SJSA1 (cell line): ENCODE measurements at regions not wholly inside any gene's neighbourhood (a gene's known extent, or its start where the extent isn't known, plus 50 kb on each side); places are given as distances from the start of the nearest gene placed in this dataset.

Experiments
- DNase-seq, 2 experiments: peaks; one replicate each; pipeline ENCODE4 v3.0.0-alpha.2; 2015 to 2020; ENCODE audit warnings: low spot score in 2 of 2, low read depth in 1 of 2
- H3K27ac ChIP-seq: fragments of 250-450 bp; sonication (Bioruptor Pico); 2 replicates; pipeline ENCODE4 v1.5.1; 2020; ENCODE audit warnings: mild to moderate bottlenecking, moderate library complexity
- H3K27me3 ChIP-seq: fragments of 250-450 bp; sonication (Bioruptor Pico); replicated peaks from 2 replicates; pipeline ENCODE4 v1.5.1; 2020; ENCODE audit warnings: mild to moderate bottlenecking, moderate library complexity
- H3K36me3 ChIP-seq: fragments of 250-450 bp; sonication (Bioruptor Pico); 2 replicates; pipeline ENCODE4 v1.5.1; 2020; ENCODE audit warnings: mild to moderate bottlenecking
- H3K4me1 ChIP-seq: fragments of 250-450 bp; sonication (Bioruptor Pico); replicated peaks from 2 replicates; pipeline ENCODE4 v1.6.1; 2021; ENCODE audit warnings: mild to moderate bottlenecking
- H3K4me3 ChIP-seq: fragments of 250-450 bp; sonication (Bioruptor Pico); 2 replicates; pipeline ENCODE4 v1.5.1; 2020; ENCODE audit warnings: mild to moderate bottlenecking
- H3K9me3 ChIP-seq: fragments of 250-450 bp; sonication (Bioruptor Pico); replicated peaks from 2 replicates; pipeline ENCODE4 v1.5.1; 2020; ENCODE audit warnings: mild to moderate bottlenecking

DNA sequence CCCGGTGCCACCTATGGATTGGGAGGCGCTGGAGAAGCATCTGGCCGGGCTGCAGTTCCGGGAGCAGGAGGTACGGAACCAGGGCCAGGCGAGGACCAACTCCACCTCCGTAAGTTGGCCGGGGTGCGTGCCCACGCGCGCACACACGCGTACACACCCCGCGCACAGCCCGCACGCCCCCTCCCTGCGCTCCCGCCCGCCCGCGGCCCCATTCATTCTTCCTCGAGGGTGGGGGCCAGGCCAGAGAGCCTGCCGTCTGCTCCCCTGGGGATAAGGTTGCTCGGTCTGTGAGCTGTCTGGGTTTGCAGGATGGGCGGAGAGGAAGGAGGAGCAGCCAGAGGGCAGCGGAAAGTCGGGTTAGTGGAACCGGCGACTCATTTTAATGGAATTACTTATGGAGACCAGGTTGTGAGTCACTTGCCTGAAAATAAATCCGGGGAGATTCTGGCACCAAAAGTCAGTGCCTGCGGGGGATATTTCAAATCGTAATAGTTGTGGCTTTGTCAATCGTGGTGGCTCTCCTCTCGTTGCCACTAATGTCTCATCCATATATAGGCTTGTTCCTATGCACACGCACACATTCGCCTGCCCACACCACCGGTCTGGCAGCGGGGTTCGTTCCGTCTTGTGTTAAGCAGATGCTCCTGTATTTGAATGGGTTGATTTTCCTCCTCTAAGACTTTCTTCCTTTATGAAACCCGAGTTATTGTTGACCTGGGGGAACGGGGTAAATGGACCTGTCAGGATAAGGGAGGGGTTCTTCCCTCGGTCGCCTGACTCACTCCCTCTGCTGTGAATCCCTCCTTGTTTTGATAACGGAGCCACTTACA is 223.4 kb upstream of the IL12A start:
- Histone ChIP-seq H3K27me3 (no peaks in the 10 kb centered on the region), H3K9me3 (no peaks in the 10 kb centered on the region), H3K4me1 (peaks cover 40% of the 10 kb centered on the region), H3K27ac (peak overlapping the region; percentile 88), H3K36me3 (peaks cover 39% of the 10 kb centered on the region), H3K4me3 (peak overlapping the region; percentile 70)
- DNase-seq = peak; percentile 94 to 97

DNA sequence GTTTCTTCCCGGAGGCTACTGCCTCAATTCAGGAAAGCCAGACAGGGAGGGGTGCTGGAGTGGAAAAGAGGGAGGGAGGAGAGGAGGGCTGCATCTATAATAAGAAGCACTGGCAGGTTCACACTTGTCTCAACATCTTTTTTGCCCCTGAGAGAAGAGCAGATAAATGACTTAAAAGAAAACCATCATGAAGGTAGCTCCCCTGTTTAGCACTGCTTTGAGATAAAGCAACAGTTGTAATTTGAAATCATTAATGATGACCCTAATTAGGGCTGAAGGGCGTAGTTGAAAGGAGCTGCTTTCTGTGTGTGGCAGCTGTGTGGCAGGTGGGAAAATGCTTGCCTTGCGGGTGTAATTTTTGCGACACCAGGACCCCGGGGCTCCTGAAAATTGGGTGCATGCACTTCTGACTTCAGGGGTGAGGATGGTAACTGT is 222.8 kb upstream of the IL12A start:
- Histone ChIP-seq H3K4me1 (peaks cover 39% of the 10 kb centered on the region), H3K4me3 (peak overlapping the region; percentile 70)
- no peak for DNase-seq

DNA sequence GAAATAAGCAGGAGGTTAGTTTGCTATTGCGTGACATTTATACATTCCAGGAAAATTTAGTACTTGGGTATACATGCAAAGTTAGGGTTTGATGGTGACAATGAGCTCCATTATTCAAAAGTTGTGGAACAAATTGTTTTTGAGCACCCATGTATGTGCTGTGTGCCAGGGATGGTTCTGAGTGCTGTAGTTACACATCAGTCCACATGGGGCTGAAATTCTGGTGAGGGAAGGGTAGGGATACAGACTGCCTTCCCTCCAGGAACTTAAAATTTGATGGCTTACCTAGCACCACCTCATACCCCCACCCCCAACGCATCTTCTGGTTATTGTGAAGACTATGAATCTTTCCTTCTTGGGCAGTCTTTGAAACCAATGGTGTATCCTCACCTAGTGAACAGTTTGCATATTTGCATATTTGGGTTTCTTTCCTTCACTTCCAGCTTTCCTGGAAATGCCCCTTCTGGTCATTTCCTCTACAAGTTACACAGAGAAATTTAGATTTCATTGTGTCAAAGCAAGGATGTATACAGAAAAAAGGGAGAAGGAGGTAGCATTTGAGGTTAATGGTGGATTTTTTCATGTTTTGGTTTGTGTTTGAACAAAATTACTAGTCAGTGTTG is 222.0 kb upstream of the IL12A start:
- H3K36me3 ChIP-seq = peaks cover 46% of the 10 kb centered on the region
- H3K4me1 ChIP-seq = peaks cover 32% of the 10 kb centered on the region
- peak overlapping the region; percentile 88; the same call in 1 of the 2 replicates for H3K27ac ChIP-seq
- H3K4me3 ChIP-seq = peak overlapping the region; percentile 70
- peak in 1 of 2 experiments; percentile 41 for DNase-seq
- H3K27me3 ChIP-seq = no peaks in the 10 kb centered on the region
- H3K9me3 ChIP-seq = no peaks in the 10 kb centered on the region

More for the DNA sequence above, 222.8 kb upstream of the IL12A start:
- Histone ChIP-seq H3K27me3 (no peaks in the 10 kb centered on the region), H3K36me3 (peaks cover 46% of the 10 kb centered on the region), H3K9me3 (no peaks in the 10 kb centered on the region), H3K27ac (peak overlapping the region; percentile 88)

DNA sequence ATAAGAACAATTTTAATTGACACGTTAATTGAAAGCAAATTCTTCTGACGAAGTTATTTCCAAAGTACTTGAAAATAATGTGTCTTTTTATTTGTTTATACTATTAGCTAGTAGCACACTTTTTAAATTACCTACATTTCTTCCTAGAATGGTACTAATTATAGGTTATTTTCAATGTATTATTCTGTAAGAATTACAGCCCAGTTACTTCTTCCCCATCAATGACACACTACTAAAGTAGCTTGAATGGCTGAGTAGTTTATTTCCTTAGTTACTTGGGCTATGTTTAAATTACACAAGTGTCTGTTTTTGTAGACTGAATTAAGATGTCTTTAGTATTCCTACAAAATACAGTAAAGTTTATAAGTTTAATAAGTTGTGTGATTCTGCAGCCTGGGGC is 217.6 kb upstream of the IL12A start:
- H3K27me3 ChIP-seq = no peaks in the 10 kb centered on the region
- no peak overlapping the region for H3K4me3 ChIP-seq
- H3K4me1 ChIP-seq = peaks cover 29% of the 10 kb centered on the region
- no peak overlapping the region for H3K27ac ChIP-seq
- H3K36me3 ChIP-seq = peaks cover 49% of the 10 kb centered on the region
- H3K9me3 ChIP-seq = no peaks in the 10 kb centered on the region
- no peak for DNase-seq

DNA sequence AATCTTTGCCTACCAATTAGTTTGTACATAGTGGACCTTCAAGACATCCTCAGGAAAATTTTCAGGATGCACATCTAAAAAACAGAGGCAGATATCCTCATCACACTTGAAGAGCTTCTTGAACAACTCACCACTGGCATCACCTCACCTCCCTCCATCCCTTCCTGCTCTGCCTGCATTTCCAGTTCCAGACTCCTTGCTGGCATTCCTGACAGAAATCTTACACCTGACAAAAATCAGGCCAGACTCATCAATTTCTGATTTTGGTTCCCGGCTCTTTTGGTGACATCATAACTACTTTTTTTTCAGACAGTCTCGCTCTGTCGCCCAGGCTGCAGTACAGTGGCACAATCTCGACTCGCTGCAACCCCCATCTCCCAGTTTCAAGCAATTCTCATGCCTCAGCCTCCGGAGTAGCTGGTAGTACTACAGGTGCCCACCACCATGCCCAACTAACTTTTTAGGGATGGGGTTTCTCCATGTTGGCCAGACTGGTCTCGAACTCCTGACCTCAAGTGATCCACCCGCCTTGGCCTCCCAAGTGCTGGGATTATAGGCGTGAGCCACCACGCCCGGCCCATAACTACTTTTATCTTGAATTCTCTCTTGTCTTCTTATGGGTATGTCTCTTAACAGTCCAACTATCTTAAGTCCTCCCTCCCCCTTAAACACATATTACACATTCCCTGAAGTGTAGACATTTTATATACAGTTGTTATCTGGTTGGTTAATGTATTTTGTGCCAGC is 216.6 kb upstream of the IL12A start:
- H3K9me3 ChIP-seq = no peaks in the 10 kb centered on the region
- H3K4me1 ChIP-seq = peaks cover 31% of the 10 kb centered on the region
- H3K4me3 ChIP-seq = no peak overlapping the region
- H3K27ac ChIP-seq = no peak overlapping the region
- H3K27me3 ChIP-seq = no peaks in the 10 kb centered on the region
- peaks cover 45% of the 10 kb centered on the region for H3K36me3 ChIP-seq
- DNase-seq = no peak

DNA sequence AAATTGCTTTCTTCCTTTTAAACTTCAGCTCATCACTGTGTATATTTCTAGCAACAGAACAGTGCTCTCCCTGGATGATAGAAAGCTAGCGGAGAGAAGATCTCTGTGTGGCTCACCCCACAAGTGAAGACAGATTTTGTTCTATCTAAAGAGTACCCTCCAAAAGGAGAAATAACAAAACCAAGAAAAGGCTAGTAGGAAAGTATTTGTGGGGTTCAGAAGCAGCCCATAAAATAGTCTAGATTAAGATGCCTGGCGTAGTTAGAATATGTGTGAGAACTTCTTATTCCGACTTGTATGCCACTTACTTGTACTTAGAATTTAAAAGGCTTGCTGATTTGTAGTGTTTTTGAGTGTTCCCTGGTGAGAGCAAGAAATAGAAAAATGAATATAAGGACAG is 214.9 kb upstream of the IL12A start:
- Histone ChIP-seq H3K27me3 (no peaks in the 10 kb centered on the region), H3K4me3 (no peak overlapping the region), H3K4me1 (peaks cover 27% of the 10 kb centered on the region), H3K9me3 (no peaks in the 10 kb centered on the region), H3K36me3 (peaks cover 35% of the 10 kb centered on the region), H3K27ac (no peak overlapping the region)
- no peak for DNase-seq

DNA sequence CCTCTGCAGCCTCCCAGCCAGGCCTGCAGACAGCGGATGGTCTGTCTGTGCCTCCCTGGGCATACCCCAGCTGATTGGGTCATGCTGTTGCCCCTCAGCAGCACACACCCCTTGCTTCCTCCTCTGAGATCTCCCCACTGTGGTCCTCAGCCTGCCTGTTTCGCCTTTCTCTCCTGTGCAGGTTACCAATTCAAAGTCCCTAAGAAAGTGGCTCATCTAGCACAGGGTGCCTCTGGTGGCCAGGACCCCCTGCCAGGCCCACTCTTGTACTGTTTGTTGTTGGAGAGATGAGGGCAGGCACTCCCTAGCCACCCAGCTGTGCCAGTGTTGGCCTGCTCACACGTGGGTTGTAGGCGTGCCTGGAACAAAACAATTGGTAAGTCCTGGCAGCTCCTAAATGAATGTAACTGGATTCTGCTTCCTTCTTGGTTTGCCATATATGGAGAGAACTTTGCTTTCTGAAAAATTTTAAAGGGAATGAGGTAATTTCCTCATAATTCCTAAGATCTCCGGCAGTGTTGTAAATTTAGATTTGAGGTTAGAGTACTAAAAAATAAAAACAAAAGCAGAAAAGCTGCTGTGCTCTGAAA is 213.2 kb upstream of the IL12A start:
- H3K27me3 ChIP-seq = no peaks in the 10 kb centered on the region
- DNase-seq = peak; percentile 66 to 76
- no peaks in the 10 kb centered on the region for H3K9me3 ChIP-seq
- peaks cover 33% of the 10 kb centered on the region for H3K4me1 ChIP-seq
- H3K27ac ChIP-seq = peak overlapping the region; percentile 66
- H3K4me3 ChIP-seq = no peak overlapping the region
- H3K36me3 ChIP-seq = peaks cover 29% of the 10 kb centered on the region

DNA sequence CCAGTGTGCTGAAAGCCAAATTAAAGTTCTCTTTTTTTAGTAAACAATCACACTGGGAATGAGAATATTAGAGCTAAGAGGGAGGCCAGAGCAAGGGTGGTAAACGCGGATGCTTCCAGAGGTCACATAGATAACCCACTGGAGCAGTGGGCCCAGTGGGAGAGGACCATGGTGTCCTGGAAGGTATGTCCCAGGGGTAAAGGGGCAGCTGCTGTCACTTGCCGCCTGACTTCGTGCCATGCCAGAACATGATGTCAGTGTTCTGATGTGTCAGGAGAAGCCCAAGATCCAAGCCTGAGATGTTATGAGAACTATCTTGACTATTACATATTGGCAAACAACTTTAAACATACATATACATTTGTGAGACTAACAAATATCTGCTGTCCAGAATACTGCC is 211.9 kb upstream of the IL12A start:
- DNase-seq = no peak
- Histone ChIP-seq H3K4me1 (peaks cover 33% of the 10 kb centered on the region), H3K9me3 (no peaks in the 10 kb centered on the region), H3K27me3 (no peaks in the 10 kb centered on the region), H3K36me3 (peaks cover 24% of the 10 kb centered on the region), H3K4me3 (no peak overlapping the region), H3K27ac (peak overlapping the region; percentile 66)

DNA sequence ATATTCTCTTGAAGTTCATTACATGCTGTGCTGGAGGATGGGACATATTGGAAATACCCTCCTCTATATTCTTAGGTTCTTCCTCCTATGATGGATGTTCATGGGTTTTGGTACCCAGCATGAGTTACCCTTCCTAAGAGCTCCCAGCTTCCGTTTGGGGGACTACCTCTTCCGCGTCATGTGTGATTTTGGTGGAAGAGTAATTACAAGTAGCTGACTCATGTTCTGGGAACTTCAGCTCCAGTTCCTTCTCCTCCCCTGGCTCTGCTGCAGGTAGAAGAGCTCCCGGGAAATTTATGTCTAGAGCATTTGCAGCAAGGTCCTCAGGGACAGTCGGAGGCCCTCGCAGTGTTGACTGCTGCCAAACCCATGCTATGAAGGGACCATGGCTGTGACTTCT is 208.8 kb upstream of the IL12A start:
- peaks cover 14% of the 10 kb centered on the region for H3K36me3 ChIP-seq
- DNase-seq = no peak

DNA sequence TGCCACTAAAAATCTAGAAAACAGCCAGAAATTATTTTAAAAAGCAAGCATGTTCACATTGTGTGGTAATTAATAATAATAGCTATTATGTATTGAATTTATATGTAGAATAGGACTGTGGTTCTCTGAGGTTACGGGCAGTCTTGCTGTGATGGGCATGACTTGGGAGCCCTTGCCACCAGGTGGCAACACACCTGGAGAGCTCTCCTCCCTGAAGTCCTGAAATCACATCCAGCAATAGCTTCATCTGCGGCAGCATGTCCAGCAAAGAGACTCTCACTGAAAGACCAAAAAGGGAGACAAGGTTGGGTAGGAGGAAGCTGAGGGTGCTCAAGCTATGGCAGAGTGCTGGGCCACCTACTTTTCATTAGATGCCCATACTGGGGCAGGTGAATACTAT is 206.8 kb upstream of the IL12A start:
- DNase-seq = no peak
- no peak overlapping the region for H3K27ac ChIP-seq
- H3K27me3 ChIP-seq = no peaks in the 10 kb centered on the region
- peaks cover 37% of the 10 kb centered on the region for H3K4me1 ChIP-seq
- no peaks in the 10 kb centered on the region for H3K9me3 ChIP-seq
- peaks cover 10% of the 10 kb centered on the region for H3K36me3 ChIP-seq
- no peak overlapping the region for H3K4me3 ChIP-seq

More for the DNA sequence above, 208.8 kb upstream of the IL12A start:
- Histone ChIP-seq H3K27me3 (no peaks in the 10 kb centered on the region), H3K4me1 (peaks cover 37% of the 10 kb centered on the region), H3K27ac (no peak overlapping the region), H3K4me3 (no peak overlapping the region), H3K9me3 (no peaks in the 10 kb centered on the region)

DNA sequence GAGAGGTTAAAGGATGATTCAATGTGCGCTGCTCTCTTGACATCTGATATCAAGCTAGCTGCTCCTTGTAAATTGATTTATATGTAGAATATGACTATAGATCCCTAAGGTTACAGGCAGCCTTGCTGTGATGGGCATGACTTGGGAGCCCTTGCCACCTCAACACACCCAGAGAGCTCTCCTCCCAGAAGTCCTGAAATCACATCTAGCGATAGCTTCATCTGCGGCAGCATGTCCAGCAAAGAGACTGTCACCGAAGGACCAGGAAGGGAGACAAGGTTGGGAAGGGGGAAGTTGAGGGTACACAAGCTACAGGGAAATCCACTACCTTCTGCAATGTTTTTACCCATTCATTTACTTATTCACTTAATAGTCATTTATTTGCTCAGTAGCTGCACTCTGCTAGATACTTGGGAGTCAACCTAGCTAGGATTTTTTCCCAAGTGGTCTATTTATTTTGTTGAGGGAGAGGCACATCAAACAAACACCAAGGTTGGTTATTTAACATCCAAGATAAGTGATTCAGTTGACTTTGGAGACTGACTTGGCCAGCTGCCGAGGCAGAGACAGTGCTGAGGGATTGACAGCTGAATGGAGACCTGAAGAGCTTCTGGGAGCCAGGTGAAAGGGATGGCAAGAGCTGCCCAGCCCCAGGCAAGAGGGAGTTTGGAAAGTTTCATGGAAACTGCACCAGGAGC is 205.8 kb upstream of the IL12A start:
- no peak overlapping the region for H3K4me3 ChIP-seq
- no peaks in the 10 kb centered on the region for H3K27me3 ChIP-seq
- peaks cover 45% of the 10 kb centered on the region for H3K4me1 ChIP-seq
- H3K27ac ChIP-seq = no peak overlapping the region
- no peaks in the 10 kb centered on the region for H3K9me3 ChIP-seq
- peaks cover 8% of the 10 kb centered on the region for H3K36me3 ChIP-seq
- no peak for DNase-seq

DNA sequence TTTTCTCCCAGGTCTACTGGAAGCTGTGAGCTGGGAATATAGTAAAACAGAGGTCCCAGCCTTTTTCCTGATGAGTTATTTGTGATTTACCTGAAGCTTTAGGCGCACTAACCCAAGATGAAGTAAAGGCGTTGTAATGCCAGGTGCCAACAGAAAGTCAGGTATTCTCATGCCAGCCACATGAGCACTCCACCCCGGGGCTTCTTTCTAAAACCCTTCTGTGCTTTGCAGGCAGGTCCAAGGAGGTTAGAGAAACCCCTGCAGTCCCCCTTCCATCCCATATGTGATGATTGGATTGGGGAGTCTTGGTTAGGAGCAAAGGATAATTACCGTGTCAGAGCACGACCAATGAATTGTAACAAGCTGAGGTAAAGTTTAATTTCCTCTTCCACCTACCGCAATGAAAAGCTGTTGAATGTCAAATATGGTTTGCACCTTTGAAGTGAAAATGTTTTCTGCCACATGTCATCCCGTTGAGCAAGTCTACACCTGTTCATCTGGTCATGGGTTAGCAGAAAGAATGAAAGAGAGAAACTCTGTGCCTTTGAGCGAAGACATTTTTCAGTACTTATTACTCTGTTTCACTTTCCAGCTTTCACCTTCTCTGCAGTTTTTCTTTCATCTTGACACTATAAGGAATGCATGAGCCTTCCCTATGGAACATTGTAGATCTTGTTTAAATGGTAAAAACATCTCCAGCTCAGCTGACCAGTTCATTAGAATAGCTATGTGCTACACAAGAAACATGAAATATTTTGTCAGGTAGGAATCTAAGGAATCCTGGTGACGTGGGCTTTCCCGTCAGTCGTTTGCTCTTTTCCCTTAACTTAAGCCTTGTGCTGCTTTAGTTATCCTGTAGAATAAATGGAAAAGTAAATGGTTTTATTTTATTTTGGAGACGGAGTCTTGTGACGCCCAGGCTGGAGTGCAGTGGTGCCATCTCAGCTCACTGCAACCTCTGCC is 204.6 kb upstream of the IL12A start:
- Histone ChIP-seq H3K36me3 (peaks cover 6% of the 10 kb centered on the region; the same call in 1 of the 2 replicates), H3K4me1 (peaks cover 57% of the 10 kb centered on the region), H3K27ac (no peak overlapping the region), H3K9me3 (no peaks in the 10 kb centered on the region), H3K27me3 (no peaks in the 10 kb centered on the region), H3K4me3 (no peak overlapping the region)
- DNase-seq = no peak
